ENCODE measurements at regions not wholly inside any gene's neighbourhood (a gene's known extent, or its start where the extent isn't known, plus 50 kb on each side); places are given as distances from the start of the nearest gene placed in this dataset.
"Not testable (repeated sequence)": the region's sequence is repeated elsewhere in the genome, so short reads cannot be mapped to it uniquely, and the experiment has no call there.

- no peaks in the 10 kb centered on the region for H3K4me1 ChIP-seq (ENCODE audit: control insufficient read depth, insufficient read depth, low read length)
- H3K9me3 ChIP-seq (ENCODE audit: control insufficient read depth, insufficient read depth, low read length), result peaks cover 92% of the 10 kb centered on the region
These were observed 532.0 kb downstream of the TMEM121 start for GRCh38 chr14:106058342-106058741.

GRCh38 chr14:106060276-106060975 is 534.0 kb downstream of the TMEM121 start:
- no peak overlapping the region for H3K27ac ChIP-seq (ENCODE audit: low read depth, low read length)
- no peaks in the 10 kb centered on the region for H3K36me3 ChIP-seq (ENCODE audit: control insufficient read depth, insufficient read depth, low read length)
- no peaks in the 10 kb centered on the region for H3K4me1 ChIP-seq (ENCODE audit: control insufficient read depth, insufficient read depth, low read length)
- no peaks in the 10 kb centered on the region for H3K27me3 ChIP-seq (ENCODE audit: control insufficient read depth, insufficient read depth, low read length)
- no peak overlapping the region for H3K4me3 ChIP-seq (ENCODE audit: low read depth, low read length)
- no peak overlapping the region for H3K9ac ChIP-seq (ENCODE audit: low read depth, low read length)
- H3K9me3 ChIP-seq (ENCODE audit: control insufficient read depth, insufficient read depth, low read length), result peaks cover 93% of the 10 kb centered on the region

More at GRCh38 chr14:106058342-106058741, 532.0 kb downstream of the TMEM121 start:
- no peak overlapping the region for H3K27ac ChIP-seq (ENCODE audit: low read depth, low read length)
- H3K4me3 ChIP-seq (ENCODE audit: low read depth, low read length), result peak overlapping the region; percentile 26; the same call in 1 of the 2 replicates
- no peak overlapping the region for H3K9ac ChIP-seq (ENCODE audit: low read depth, low read length)
- H3K27me3 ChIP-seq (ENCODE audit: control insufficient read depth, insufficient read depth, low read length), result no peaks in the 10 kb centered on the region
- no peaks in the 10 kb centered on the region for H3K36me3 ChIP-seq (ENCODE audit: control insufficient read depth, insufficient read depth, low read length)

GRCh38 chr14:106061877-106062500 is 535.6 kb downstream of the TMEM121 start:
- H3K36me3 ChIP-seq (ENCODE audit: control insufficient read depth, insufficient read depth, low read length); H3K4me1 ChIP-seq (ENCODE audit: control insufficient read depth, insufficient read depth, low read length); H3K27ac ChIP-seq (ENCODE audit: low read depth, low read length); H3K27me3 ChIP-seq (ENCODE audit: control insufficient read depth, insufficient read depth, low read length); H3K4me3 ChIP-seq (ENCODE audit: low read depth, low read length); H3K9ac ChIP-seq (ENCODE audit: low read depth, low read length): not testable (repeated sequence)
- H3K9me3 ChIP-seq (ENCODE audit: control insufficient read depth, insufficient read depth, low read length), result peaks cover 95% of the 10 kb centered on the region

GRCh38 chr14:106062502-106063272 is 536.3 kb downstream of the TMEM121 start:
- H3K36me3 ChIP-seq (ENCODE audit: control insufficient read depth, insufficient read depth, low read length), result no peaks in the 10 kb centered on the region
- no peaks in the 10 kb centered on the region for H3K4me1 ChIP-seq (ENCODE audit: control insufficient read depth, insufficient read depth, low read length)
- H3K9me3 ChIP-seq (ENCODE audit: control insufficient read depth, insufficient read depth, low read length), result peaks cover 97% of the 10 kb centered on the region
- no peaks in the 10 kb centered on the region for H3K27me3 ChIP-seq (ENCODE audit: control insufficient read depth, insufficient read depth, low read length)
- H3K4me3 ChIP-seq (ENCODE audit: low read depth, low read length), result no peak overlapping the region
- H3K27ac ChIP-seq (ENCODE audit: low read depth, low read length), result no peak overlapping the region
- no peak overlapping the region for H3K9ac ChIP-seq (ENCODE audit: low read depth, low read length)

GRCh38 chr14:106067935-106068334 is 541.6 kb downstream of the TMEM121 start:
- Histone ChIP-seq H3K9ac (ENCODE audit: low read depth, low read length) (no peak overlapping the region), H3K4me1 (ENCODE audit: control insufficient read depth, insufficient read depth, low read length) (no peaks in the 10 kb centered on the region), H3K4me3 (ENCODE audit: low read depth, low read length) (no peak overlapping the region), H3K9me3 (ENCODE audit: control insufficient read depth, insufficient read depth, low read length) (peaks cover 95% of the 10 kb centered on the region), H3K27me3 (ENCODE audit: control insufficient read depth, insufficient read depth, low read length) (no peaks in the 10 kb centered on the region), H3K36me3 (ENCODE audit: control insufficient read depth, insufficient read depth, low read length) (no peaks in the 10 kb centered on the region), H3K27ac (ENCODE audit: low read depth, low read length) (no peak overlapping the region)

- Histone ChIP-seq H3K36me3 (ENCODE audit: control insufficient read depth, insufficient read depth, low read length) (no peaks in the 10 kb centered on the region), H3K4me3 (ENCODE audit: low read depth, low read length) (no peak overlapping the region), H3K4me1 (ENCODE audit: control insufficient read depth, insufficient read depth, low read length) (no peaks in the 10 kb centered on the region), H3K9me3 (ENCODE audit: control insufficient read depth, insufficient read depth, low read length) (peaks cover 84% of the 10 kb centered on the region), H3K9ac (ENCODE audit: low read depth, low read length) (no peak overlapping the region), H3K27me3 (ENCODE audit: control insufficient read depth, insufficient read depth, low read length) (no peaks in the 10 kb centered on the region), H3K27ac (ENCODE audit: low read depth, low read length) (no peak overlapping the region)
These were observed 543.6 kb downstream of the TMEM121 start for GRCh38 chr14:106069804-106070625.

GRCh38 chr14:106080922-106081321 is 554.5 kb downstream of the TMEM121 start:
- H3K4me1 ChIP-seq (ENCODE audit: control insufficient read depth, insufficient read depth, low read length), result no peaks in the 10 kb centered on the region
- H3K27ac ChIP-seq (ENCODE audit: low read depth, low read length), result no peak overlapping the region
- H3K27me3 ChIP-seq (ENCODE audit: control insufficient read depth, insufficient read depth, low read length), result no peaks in the 10 kb centered on the region
- no peaks in the 10 kb centered on the region for H3K9me3 ChIP-seq (ENCODE audit: control insufficient read depth, insufficient read depth, low read length)
- no peaks in the 10 kb centered on the region for H3K36me3 ChIP-seq (ENCODE audit: control insufficient read depth, insufficient read depth, low read length)
- no peak overlapping the region for H3K9ac ChIP-seq (ENCODE audit: low read depth, low read length)
- no peak overlapping the region for H3K4me3 ChIP-seq (ENCODE audit: low read depth, low read length)

GRCh38 chr14:106081721-106082120 is 555.3 kb downstream of the TMEM121 start:
- not testable (repeated sequence) for H3K9me3 ChIP-seq (ENCODE audit: control insufficient read depth, insufficient read depth, low read length)

GRCh38 chr14:106083082-106083481 is 556.7 kb downstream of the TMEM121 start:
- Histone ChIP-seq H3K27me3 (ENCODE audit: control insufficient read depth, insufficient read depth, low read length) (no peaks in the 10 kb centered on the region), H3K9ac (ENCODE audit: low read depth, low read length) (no peak overlapping the region), H3K4me3 (ENCODE audit: low read depth, low read length) (no peak overlapping the region), H3K4me1 (ENCODE audit: control insufficient read depth, insufficient read depth, low read length) (no peaks in the 10 kb centered on the region), H3K36me3 (ENCODE audit: control insufficient read depth, insufficient read depth, low read length) (no peaks in the 10 kb centered on the region), H3K9me3 (ENCODE audit: control insufficient read depth, insufficient read depth, low read length) (no peaks in the 10 kb centered on the region), H3K27ac (ENCODE audit: low read depth, low read length) (no peak overlapping the region)

More at GRCh38 chr14:106081721-106082120, 555.3 kb downstream of the TMEM121 start:
- not testable (repeated sequence) for H3K9ac ChIP-seq (ENCODE audit: low read depth, low read length); H3K4me1 ChIP-seq (ENCODE audit: control insufficient read depth, insufficient read depth, low read length); H3K27ac ChIP-seq (ENCODE audit: low read depth, low read length); H3K4me3 ChIP-seq (ENCODE audit: low read depth, low read length); H3K27me3 ChIP-seq (ENCODE audit: control insufficient read depth, insufficient read depth, low read length); H3K36me3 ChIP-seq (ENCODE audit: control insufficient read depth, insufficient read depth, low read length)

GRCh38 chr14:106087837-106088236 is 561.5 kb downstream of the TMEM121 start:
- Histone ChIP-seq H3K4me1 (ENCODE audit: control insufficient read depth, insufficient read depth, low read length) (no peaks in the 10 kb centered on the region), H3K27me3 (ENCODE audit: control insufficient read depth, insufficient read depth, low read length) (no peaks in the 10 kb centered on the region), H3K4me3 (ENCODE audit: low read depth, low read length) (no peak overlapping the region), H3K9ac (ENCODE audit: low read depth, low read length) (no peak overlapping the region), H3K9me3 (ENCODE audit: control insufficient read depth, insufficient read depth, low read length) (no peaks in the 10 kb centered on the region), H3K27ac (ENCODE audit: low read depth, low read length) (no peak overlapping the region), H3K36me3 (ENCODE audit: control insufficient read depth, insufficient read depth, low read length) (no peaks in the 10 kb centered on the region)
